ENCODE measurements at regions not wholly inside any gene's neighbourhood (a gene's known extent, or its start where the extent isn't known, plus 50 kb on each side); places are given as distances from the start of the nearest gene placed in this dataset.

- Histone ChIP-seq H3K9me3 (no peaks in the 10 kb centered on the region), H3K27ac (no peak overlapping the region), H3K36me3 (no peaks in the 10 kb centered on the region), H3K4me3 (no peak overlapping the region), H3K27me3 (no peaks in the 10 kb centered on the region), H3K4me1 (no peaks in the 10 kb centered on the region)
- WGBS, 2 donors, result 38 to 54% methylated on average over 1 of the region's 1 CpG
- no peak for DNase-seq
- intact Hi-C loops (cut with DNase I), result no loop called here
- TF ChIP-seq POLR2A (IDR thresholded peaks at IDR 0.05), result no peak
- TF ChIP-seq, protein P1, sequence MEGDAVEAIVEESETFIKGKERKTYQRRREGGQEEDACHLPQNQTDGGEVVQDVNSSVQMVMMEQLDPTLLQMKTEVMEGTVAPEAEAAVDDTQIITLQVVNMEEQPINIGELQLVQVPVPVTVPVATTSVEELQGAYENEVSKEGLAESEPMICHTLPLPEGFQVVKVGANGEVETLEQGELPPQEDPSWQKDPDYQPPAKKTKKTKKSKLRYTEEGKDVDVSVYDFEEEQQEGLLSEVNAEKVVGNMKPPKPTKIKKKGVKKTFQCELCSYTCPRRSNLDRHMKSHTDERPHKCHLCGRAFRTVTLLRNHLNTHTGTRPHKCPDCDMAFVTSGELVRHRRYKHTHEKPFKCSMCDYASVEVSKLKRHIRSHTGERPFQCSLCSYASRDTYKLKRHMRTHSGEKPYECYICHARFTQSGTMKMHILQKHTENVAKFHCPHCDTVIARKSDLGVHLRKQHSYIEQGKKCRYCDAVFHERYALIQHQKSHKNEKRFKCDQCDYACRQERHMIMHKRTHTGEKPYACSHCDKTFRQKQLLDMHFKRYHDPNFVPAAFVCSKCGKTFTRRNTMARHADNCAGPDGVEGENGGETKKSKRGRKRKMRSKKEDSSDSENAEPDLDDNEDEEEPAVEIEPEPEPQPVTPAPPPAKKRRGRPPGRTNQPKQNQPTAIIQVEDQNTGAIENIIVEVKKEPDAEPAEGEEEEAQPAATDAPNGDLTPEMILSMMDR (IDR thresholded peaks at IDR 0.05), result no peak
Measured at GRCh38 chr13:90120026-90120425, 1227.5 kb upstream of the MIR17HG start.

- Histone ChIP-seq H3K4me1 (no peaks in the 10 kb centered on the region), H3K36me3 (no peaks in the 10 kb centered on the region), H3K27ac (no peak overlapping the region), H3K4me3 (no peak overlapping the region), H3K9me3 (no peaks in the 10 kb centered on the region), H3K27me3 (no peaks in the 10 kb centered on the region)
- DNase-seq, result no peak
- intact Hi-C loops (cut with DNase I), result no loop called here
- no peak for TF ChIP-seq POLR2A (IDR thresholded peaks at IDR 0.05)
- TF ChIP-seq, protein P1 (IDR thresholded peaks at IDR 0.05), result no peak
- WGBS, 2 donors, result 100% methylated on average over 1 of the region's 1 CpG
Measured at GRCh38 chr13:90121784-90122183, 1225.7 kb upstream of the MIR17HG start.

- Histone ChIP-seq H3K27me3 (no peaks in the 10 kb centered on the region), H3K36me3 (no peaks in the 10 kb centered on the region), H3K4me3 (no peak overlapping the region), H3K27ac (no peak overlapping the region), H3K4me1 (no peaks in the 10 kb centered on the region), H3K9me3 (no peaks in the 10 kb centered on the region)
- 82 to 94% methylated on average over 2 of the region's 2 CpGs for WGBS, 2 donors
- DNase-seq, result no peak
- TF ChIP-seq POLR2A (IDR thresholded peaks at IDR 0.05), result no peak
- TF ChIP-seq, protein P1 (IDR thresholded peaks at IDR 0.05), result no peak
- intact Hi-C loops (cut with DNase I), result no loop called here
Measured at GRCh38 chr13:90122531-90122930, 1225.0 kb upstream of the MIR17HG start.

DNA sequence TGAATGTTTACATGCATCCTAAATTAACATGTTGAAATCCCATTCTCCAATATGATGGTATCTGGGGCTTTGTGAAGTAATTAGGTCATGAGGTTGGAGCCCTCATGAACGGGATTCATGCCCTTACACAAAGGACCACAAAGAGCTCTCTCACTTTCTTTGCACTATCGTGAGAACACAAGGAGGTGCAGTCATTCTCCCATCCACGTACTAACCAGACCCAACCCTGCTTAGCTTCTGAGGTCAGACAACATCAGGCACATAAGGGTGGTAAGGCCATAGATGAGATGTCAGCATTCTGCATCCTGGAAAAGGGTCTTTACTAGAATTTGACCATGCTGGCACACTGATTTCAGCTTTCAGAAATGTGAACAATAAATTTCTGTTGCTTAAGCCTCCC lies 1211.9 kb upstream of the MIR17HG start:
- no peak for DNase-seq
- no peaks in the 10 kb centered on the region for H3K9me3 ChIP-seq
- H3K4me3 ChIP-seq, result no peak overlapping the region
- WGBS, 2 donors, result 75 to 81% methylated on average over 3 of the region's 3 CpGs
- H3K27ac ChIP-seq, result no peak overlapping the region
- TF ChIP-seq, protein P1 (IDR thresholded peaks at IDR 0.05), result no peak
- H3K4me1 ChIP-seq, result no peaks in the 10 kb centered on the region
- H3K27me3 ChIP-seq, result no peaks in the 10 kb centered on the region
- no peaks in the 10 kb centered on the region for H3K36me3 ChIP-seq
- intact Hi-C loops (cut with DNase I), result no loop called here

DNA sequence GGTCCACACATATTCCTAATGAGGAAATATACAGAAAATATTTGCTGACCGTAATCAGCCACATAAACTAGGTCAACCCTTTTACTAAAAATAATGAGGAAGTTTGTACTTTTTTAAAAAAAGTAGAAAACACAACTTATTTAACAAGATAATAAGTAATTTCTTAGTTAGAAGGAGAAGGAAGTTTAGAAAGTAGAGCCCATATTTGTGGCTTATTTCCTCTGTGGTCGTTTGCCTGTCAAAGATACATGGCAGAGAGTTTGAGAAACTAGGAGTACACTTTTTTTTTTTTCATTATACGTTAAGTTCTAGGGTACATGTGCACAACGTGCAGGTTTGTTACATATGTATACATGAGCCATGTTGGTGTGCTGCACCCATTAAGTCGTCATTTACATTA lies 1205.2 kb upstream of the MIR17HG start:
- H3K27me3 ChIP-seq, result no peaks in the 10 kb centered on the region
- DNase-seq, result no peak
- H3K9me3 ChIP-seq, result no peaks in the 10 kb centered on the region
- no peak for TF ChIP-seq POLR2A (IDR thresholded peaks at IDR 0.05)
- TF ChIP-seq, protein P1 (IDR thresholded peaks at IDR 0.05), result no peak
- 50 to 65% methylated on average over 5 of the region's 5 CpGs for WGBS, 2 donors
- intact Hi-C loops (cut with DNase I), result no loop called here
- H3K36me3 ChIP-seq, result no peaks in the 10 kb centered on the region
- H3K27ac ChIP-seq, result no peak overlapping the region
- H3K4me1 ChIP-seq, result no peaks in the 10 kb centered on the region
- no peak overlapping the region for H3K4me3 ChIP-seq

Measured in esophagus squamous epithelium (tissue), 5 donors.